Prostate gland (tissue), 2 donors: ENCODE measurements at regions not wholly inside any gene's neighbourhood (a gene's known extent, or its start where the extent isn't known, plus 50 kb on each side); places are given as distances from the start of the nearest gene placed in this dataset.
"Not testable (repeated sequence)": the region's sequence is repeated elsewhere in the genome, so short reads cannot be mapped to it uniquely, and the experiment has no call there.

Experiments
- DNase-seq: peaks from one replicate; pipeline ENCODE4 v3.0.0-alpha.2; 2019; ENCODE audit warnings: low spot score
- H3K27ac ChIP-seq, 2 donors: fragments of 200-600 bp; sonication (generic); 2 replicates each; pipeline ENCODE4 v1.5.1; 2017 to 2019
- H3K27me3 ChIP-seq: fragments of 200-600 bp; sonication (generic); replicated peaks from 2 replicates; pipeline ENCODE4 v1.5.1; 2019; ENCODE audit not compliant: insufficient read depth
- H3K36me3 ChIP-seq, 2 donors: fragments of 200-600 bp; sonication (generic); 1 replicate in 1 of 2; 2 replicates in 1 of 2; pipeline versions ENCODE4 v1.5.1 to v1.8.1; 2017 to 2019
- H3K4me1 ChIP-seq: fragments of 200-600 bp; sonication (generic); replicated peaks from 2 replicates; pipeline ENCODE4 v1.5.1; 2019
- H3K4me3 ChIP-seq, 2 donors: fragments of 200-600 bp; sonication (generic); 2 replicates each; pipeline ENCODE4 v1.5.1; 2017 to 2019
- H3K9me3 ChIP-seq: fragments of 200-600 bp; sonication (generic); 2 replicates; pipeline ENCODE4 v1.5.1; 2017
- CTCF ChIP-seq, 4 experiments: fragments of 200-600 bp in 2 of 4; fragments of 450-650 bp in 2 of 4; sonication (generic) in 2 of 4; IDR thresholded peaks; 1 replicate in 3 of 4; 2 replicates in 1 of 4; pipeline ENCODE4 v1.5.1; 2016 to 2019; ENCODE audit warnings: antibody characterized with exemption in 4 of 4, mild to moderate bottlenecking in 2 of 4, moderate library complexity in 2 of 4
- POLR2A ChIP-seq: fragments of 450-650 bp; IDR thresholded peaks from one replicate; pipeline ENCODE4 v1.6.1; 2016; ENCODE audit warnings: antibody characterized with exemption, mild to moderate bottlenecking
- POLR2AphosphoS5 ChIP-seq: sonication (generic); formaldehyde crosslinking; IDR thresholded peaks from one replicate; pipeline ENCODE4 v1.6.1; 2017; ENCODE audit warnings: antibody characterized with exemption
- WGBS: methylation state at CpG from one replicate; pipeline ENCODE4 v1.1.5; 2018; 5-methylcytosine and 5-hydroxymethylcytosine counted together
- intact Hi-C: fragments of 100-400 bp; cut with DNase I; formaldehyde crosslinking; loops from one replicate; pipeline ENCODE4 v1.14.2; 2022

- Histone ChIP-seq H3K4me1 (no peaks in the 10 kb centered on the region), H3K27ac (no peak overlapping the region), H3K27me3 (peaks cover 6% of the 10 kb centered on the region), H3K9me3 (no peaks in the 10 kb centered on the region), H3K36me3 (no peaks in the 10 kb centered on the region), H3K4me3 (no peak overlapping the region)
- DNase-seq = no peak
- WGBS = 49% methylated on average over 12 of the region's 12 CpGs
- intact Hi-C loops = no loop called here
- TF ChIP-seq POLR2A (no peak), CTCF (IDR thresholded peaks at IDR 0.05) (no peak), POLR2AphosphoS5 (no peak)
Measured at GRCh38 chr17:72572604-72573491, 452.0 kb downstream of the SOX9 start.

- intact Hi-C loops, H3K27me3 ChIP-seq, H3K9me3 ChIP-seq, DNase-seq, H3K36me3 ChIP-seq, H3K4me1 ChIP-seq, H3K27ac ChIP-seq, H3K4me3 ChIP-seq: not testable (repeated sequence)
- WGBS = 96% methylated on average over 5 of the region's 5 CpGs
Measured at GRCh38 chr17:72573492-72573801, 452.6 kb downstream of the SOX9 start.

GRCh38 chr17:72574675-72575510, 454.1 kb downstream of the SOX9 start:
- WGBS = 90% methylated on average over 12 of the region's 12 CpGs
- H3K27ac ChIP-seq = no peak overlapping the region
- no peaks in the 10 kb centered on the region for H3K9me3 ChIP-seq
- H3K36me3 ChIP-seq = no peaks in the 10 kb centered on the region
- intact Hi-C loops = no loop called here
- no peak overlapping the region for H3K4me3 ChIP-seq
- TF ChIP-seq POLR2AphosphoS5 = no peak
- no peak for TF ChIP-seq POLR2A
- TF ChIP-seq CTCF (IDR thresholded peaks at IDR 0.05) = no peak
- H3K4me1 ChIP-seq = no peaks in the 10 kb centered on the region
- no peak for DNase-seq
- no peaks in the 10 kb centered on the region for H3K27me3 ChIP-seq

GRCh38 chr17:72575542-72576233, 454.9 kb downstream of the SOX9 start:
- H3K4me1 ChIP-seq = no peaks in the 10 kb centered on the region
- TF ChIP-seq POLR2A (no peak), CTCF (IDR thresholded peaks at IDR 0.05) (no peak), POLR2AphosphoS5 (no peak)
- DNase-seq = no peak
- no peaks in the 10 kb centered on the region for H3K27me3 ChIP-seq
- no peaks in the 10 kb centered on the region for H3K36me3 ChIP-seq
- WGBS = 90% methylated on average over 8 of the region's 8 CpGs
- no peak overlapping the region for H3K27ac ChIP-seq
- no peaks in the 10 kb centered on the region for H3K9me3 ChIP-seq
- intact Hi-C loops = no loop called here
- no peak overlapping the region for H3K4me3 ChIP-seq

- Histone ChIP-seq H3K4me1 (no peaks in the 10 kb centered on the region), H3K27ac (no peak overlapping the region), H3K4me3 (no peak overlapping the region), H3K27me3 (no peaks in the 10 kb centered on the region), H3K36me3 (no peaks in the 10 kb centered on the region), H3K9me3 (no peaks in the 10 kb centered on the region)
- intact Hi-C loops = no loop called here
- no peak for DNase-seq
- 61% methylated on average over 7 of the region's 7 CpGs for WGBS
- no peak for TF ChIP-seq POLR2AphosphoS5
- no peak for TF ChIP-seq POLR2A
- no peak for TF ChIP-seq CTCF (IDR thresholded peaks at IDR 0.05)
Measured at GRCh38 chr17:72576289-72576759, 455.5 kb downstream of the SOX9 start.
